ENCODE measurements at regions not wholly inside any gene's neighbourhood (a gene's known extent, or its start where the extent isn't known, plus 50 kb on each side); places are given as distances from the start of the nearest gene placed in this dataset.

DNA sequence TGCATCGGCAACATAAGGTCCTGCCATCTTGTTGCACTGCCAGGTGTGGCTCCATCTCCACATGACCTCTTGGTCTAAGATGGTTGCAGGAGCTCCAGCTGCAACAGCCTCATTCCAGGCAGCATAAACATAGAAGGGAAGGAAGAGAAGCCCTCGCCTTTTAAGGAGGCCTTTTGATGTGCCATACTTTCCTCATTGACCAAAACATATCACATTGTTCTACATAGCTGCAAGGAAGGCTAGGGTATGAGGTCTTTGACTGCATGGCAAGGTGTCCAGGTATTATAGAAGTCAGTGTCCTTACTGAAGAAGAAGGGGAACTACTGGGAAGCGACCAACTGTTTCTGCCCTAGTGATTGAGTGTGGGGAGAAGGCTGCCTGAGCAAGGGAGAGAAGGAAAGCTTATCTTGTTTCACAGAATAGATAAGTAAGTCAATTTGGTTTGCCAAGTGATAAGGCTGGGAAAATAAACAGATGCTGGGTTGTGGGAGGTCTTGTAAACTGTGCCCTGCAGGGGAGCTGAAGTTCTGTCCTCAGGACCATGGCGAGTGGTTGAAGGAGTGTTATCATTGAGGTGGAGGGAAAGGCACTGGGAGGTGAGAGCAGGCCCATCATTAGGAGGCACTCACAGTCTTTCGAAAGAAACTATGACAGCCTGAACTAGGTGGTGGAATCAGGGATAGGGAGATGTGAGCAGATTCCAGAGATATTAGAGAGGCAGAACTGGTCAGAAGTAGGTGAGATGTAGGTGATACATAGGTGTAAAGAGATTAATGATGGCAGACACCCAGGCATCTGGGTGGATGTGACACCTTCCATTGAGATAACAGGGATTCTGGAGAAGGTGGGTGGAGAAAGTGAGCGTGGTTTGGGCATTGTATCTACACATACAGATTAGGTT is 93.8 kb upstream of the IGF1R start:
- Histone ChIP-seq H4K20me1 (ENCODE audit: insufficient read depth, low read length) (no peaks in the 10 kb centered on the region), H3K27me3 (ENCODE audit: insufficient read depth, low read length) (no peaks in the 10 kb centered on the region), H3K36me3 (ENCODE audit: insufficient read depth, low read length) (no peaks in the 10 kb centered on the region), H3K79me2 (ENCODE audit: insufficient read depth, low read length) (no peaks in the 10 kb centered on the region), H2AFZ (ENCODE audit: low read depth, low read length) (no peak overlapping the region), H3K9ac (ENCODE audit: low read length) (no peak overlapping the region), H3K9me3 (ENCODE audit: insufficient read depth, low read depth, low read length) (no peaks in the 10 kb centered on the region), H3K4me1 (ENCODE audit: insufficient read depth, low read length) (no peaks in the 10 kb centered on the region), H3K27ac (ENCODE audit: low read depth, low read length) (no peak overlapping the region), H3K4me2 (ENCODE audit: low read length) (no peak overlapping the region), H3K4me3 (ENCODE audit: insufficient read depth, low read depth, low read length) (no peak overlapping the region)
- Mint-ChIP-seq H3K36me3 (ENCODE audit: low read depth, unreplicated experiment) (peaks cover 4% of the 10 kb centered on the region), H3K27ac (ENCODE audit: unreplicated experiment) (no peak overlapping the region), H3K9me3 (ENCODE audit: unreplicated experiment) (peaks cover 4% of the 10 kb centered on the region), H3K27me3 (ENCODE audit: low read depth, unreplicated experiment) (peaks cover 4% of the 10 kb centered on the region), H3K4me1 (ENCODE audit: low read depth, unreplicated experiment) (peaks cover 7% of the 10 kb centered on the region), H3K4me3 (ENCODE audit: unreplicated experiment) (no peak overlapping the region)
- TF ChIP-seq CTCF (IDR thresholded peaks at IDR 0.05; ENCODE audit: insufficient read depth, low read depth, low read length) (no peak), EZH2 (IDR thresholded peaks at IDR 0.05; ENCODE audit: insufficient read depth, low read length) (no peak)
- DNase-seq (ENCODE audit: low read depth): no peak
- no peak for FAIRE-seq

DNA sequence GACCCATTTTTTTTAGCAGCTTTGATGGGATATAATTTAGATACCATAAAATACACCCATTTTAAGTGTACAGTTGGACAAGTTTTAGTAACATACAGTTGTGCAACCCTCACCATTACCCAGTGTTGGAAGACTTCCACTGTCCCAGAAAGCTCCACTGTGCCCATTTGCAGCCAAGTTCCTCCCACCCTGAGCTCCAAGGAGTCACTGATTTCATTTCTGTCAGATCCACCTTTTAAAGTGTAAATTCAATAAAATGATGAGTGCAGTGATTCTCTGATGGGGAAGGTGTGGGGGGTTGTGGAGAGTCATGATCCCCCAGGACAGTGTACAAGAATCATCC is 93.2 kb upstream of the IGF1R start:
- TF ChIP-seq EZH2 (IDR thresholded peaks at IDR 0.05; ENCODE audit: insufficient read depth, low read length): no peak
- TF ChIP-seq CTCF (IDR thresholded peaks at IDR 0.05; ENCODE audit: insufficient read depth, low read depth, low read length): no peak
- Histone ChIP-seq H3K4me2 (ENCODE audit: low read length) (no peak overlapping the region), H3K4me3 (ENCODE audit: insufficient read depth, low read depth, low read length) (no peak overlapping the region), H3K9me3 (ENCODE audit: insufficient read depth, low read depth, low read length) (no peaks in the 10 kb centered on the region), H3K9ac (ENCODE audit: low read length) (no peak overlapping the region), H2AFZ (ENCODE audit: low read depth, low read length) (no peak overlapping the region), H3K27ac (ENCODE audit: low read depth, low read length) (no peak overlapping the region), H3K4me1 (ENCODE audit: insufficient read depth, low read length) (no peaks in the 10 kb centered on the region), H3K27me3 (ENCODE audit: insufficient read depth, low read length) (no peaks in the 10 kb centered on the region), H3K79me2 (ENCODE audit: insufficient read depth, low read length) (no peaks in the 10 kb centered on the region), H3K36me3 (ENCODE audit: insufficient read depth, low read length) (no peaks in the 10 kb centered on the region), H4K20me1 (ENCODE audit: insufficient read depth, low read length) (no peaks in the 10 kb centered on the region)
- peaks cover 4% of the 10 kb centered on the region for H3K9me3 Mint-ChIP-seq (ENCODE audit: unreplicated experiment)
- H3K4me1 Mint-ChIP-seq (ENCODE audit: low read depth, unreplicated experiment): peaks cover 7% of the 10 kb centered on the region
- peaks cover 4% of the 10 kb centered on the region for H3K27me3 Mint-ChIP-seq (ENCODE audit: low read depth, unreplicated experiment)
- H3K27ac Mint-ChIP-seq (ENCODE audit: unreplicated experiment): no peak overlapping the region
- FAIRE-seq: no peak
- peaks cover 4% of the 10 kb centered on the region for H3K36me3 Mint-ChIP-seq (ENCODE audit: low read depth, unreplicated experiment)
- H3K4me3 Mint-ChIP-seq (ENCODE audit: unreplicated experiment): no peak overlapping the region
- no peak for DNase-seq (ENCODE audit: low read depth)

DNA sequence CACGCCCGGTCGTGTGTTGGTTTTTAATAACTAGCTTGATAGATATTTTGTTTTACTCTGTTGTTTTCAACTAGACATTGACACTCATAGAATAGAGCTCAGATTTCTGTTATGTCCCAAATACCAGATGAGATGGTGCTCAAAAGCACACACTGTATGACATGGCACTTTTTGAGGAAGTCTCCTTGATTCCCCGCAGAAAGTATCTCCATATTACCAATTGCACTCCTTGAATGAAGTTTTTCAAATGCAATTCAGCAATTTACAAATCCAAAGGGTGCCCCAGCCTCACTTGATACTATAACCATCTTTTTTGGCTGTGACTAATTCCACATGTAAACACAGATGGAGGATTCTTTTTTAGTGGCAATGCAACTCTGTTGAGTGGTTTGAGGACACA is 92.0 kb upstream of the IGF1R start:
- H2AFZ ChIP-seq (ENCODE audit: low read depth, low read length): no peak overlapping the region
- H3K4me3 Mint-ChIP-seq (ENCODE audit: unreplicated experiment): no peak overlapping the region
- peaks cover 11% of the 10 kb centered on the region for H3K4me1 Mint-ChIP-seq (ENCODE audit: low read depth, unreplicated experiment)

More for the DNA sequence above, 92.0 kb upstream of the IGF1R start:
- Mint-ChIP-seq H3K9me3 (ENCODE audit: unreplicated experiment) (peaks cover 4% of the 10 kb centered on the region), H3K36me3 (ENCODE audit: low read depth, unreplicated experiment) (no peaks in the 10 kb centered on the region), H3K27ac (ENCODE audit: unreplicated experiment) (no peak overlapping the region), H3K27me3 (ENCODE audit: low read depth, unreplicated experiment) (peaks cover 12% of the 10 kb centered on the region)
- Histone ChIP-seq H3K79me2 (ENCODE audit: insufficient read depth, low read length) (no peaks in the 10 kb centered on the region), H3K27me3 (ENCODE audit: insufficient read depth, low read length) (no peaks in the 10 kb centered on the region), H3K4me2 (ENCODE audit: low read length) (no peak overlapping the region), H3K4me1 (ENCODE audit: insufficient read depth, low read length) (no peaks in the 10 kb centered on the region), H3K27ac (ENCODE audit: low read depth, low read length) (no peak overlapping the region), H3K9ac (ENCODE audit: low read length) (no peak overlapping the region), H3K4me3 (ENCODE audit: insufficient read depth, low read depth, low read length) (no peak overlapping the region), H3K9me3 (ENCODE audit: insufficient read depth, low read depth, low read length) (no peaks in the 10 kb centered on the region), H4K20me1 (ENCODE audit: insufficient read depth, low read length) (no peaks in the 10 kb centered on the region), H3K36me3 (ENCODE audit: insufficient read depth, low read length) (no peaks in the 10 kb centered on the region)
- FAIRE-seq (no peak), DNase-seq (ENCODE audit: low read depth) (no peak)
- TF ChIP-seq CTCF (IDR thresholded peaks at IDR 0.05; ENCODE audit: insufficient read depth, low read depth, low read length): no peak
- TF ChIP-seq EZH2 (IDR thresholded peaks at IDR 0.05; ENCODE audit: insufficient read depth, low read length): no peak
